H1 (cell line): ENCODE measurements at regions not wholly inside any gene's neighbourhood (a gene's known extent, or its start where the extent isn't known, plus 50 kb on each side); places are given as distances from the start of the nearest gene placed in this dataset.

Experiments used
- CTCF ChIA-PET: fragments of 300-600 bp; sonication (Branson Sonifier 250); formaldehyde crosslinking; loops from one replicate; lab custom pipeline; 2021; ENCODE audit not compliant: partially characterized antibody; lab: Charles Lee
- POLR2A ChIA-PET: fragments of 300-600 bp; sonication (Branson Sonifier 250); formaldehyde crosslinking; loops from one replicate; lab custom pipeline; 2021; ENCODE audit warnings: inconsistent platforms; ENCODE audit not compliant: partially characterized antibody; lab: Charles Lee
- DNase-seq, 2 experiments: peaks; one replicate each; pipeline versions ENCODE4 v3.0.0 to v3.0.0-alpha.2; 2010 to 2022; ENCODE audit warnings: low spot score in 2 of 2, low read depth in 1 of 2, mixed read lengths in 1 of 2
- FAIRE-seq: peaks from 2 replicates; lab custom pipeline; 2011; peaks lifted over from hg19 to GRCh38; lab: Jason Lieb, UNC
- H2AFZ ChIP-seq: 2 replicates; pipeline ENCODE4 v1.8.1; 2012; ENCODE audit warnings: low read length, inconsistent platforms
- H2AK5ac ChIP-seq: 2 replicates; pipeline ENCODE4 v1.6.1; 2013; ENCODE audit warnings: low read depth, low read length
- H2BK120ac ChIP-seq: replicated peaks from 2 replicates; pipeline ENCODE3; 2013; ENCODE audit warnings: low read depth, low read length, inconsistent platforms
- H2BK12ac ChIP-seq: 2 replicates; pipeline ENCODE4 v1.6.1; 2013; ENCODE audit warnings: low read depth, low read length
- H2BK15ac ChIP-seq: 2 replicates; pipeline ENCODE4 v1.6.1; 2013; ENCODE audit warnings: low read length
- H2BK20ac ChIP-seq: 2 replicates; pipeline ENCODE4 v1.6.1; 2013; ENCODE audit warnings: low read length
- H2BK5ac ChIP-seq: 2 replicates; pipeline ENCODE4 v1.6.1; 2013; ENCODE audit warnings: low read depth, low read length
- H3K14ac ChIP-seq: 2 replicates; pipeline ENCODE4 v1.6.1; 2013; ENCODE audit warnings: inconsistent platforms; ENCODE audit not compliant: insufficient read length
- H3K18ac ChIP-seq: 2 replicates; pipeline ENCODE4 v1.6.1; 2013; ENCODE audit warnings: low read length; ENCODE audit errors: extremely low read depth
- H3K23ac ChIP-seq: 2 replicates; pipeline ENCODE4 v1.6.1; 2013; ENCODE audit warnings: inconsistent platforms; ENCODE audit not compliant: insufficient read length
- H3K23me2 ChIP-seq: 2 replicates; pipeline ENCODE4 v1.6.1; 2013; ENCODE audit warnings: low read depth, low read length
- H3K27ac ChIP-seq: 2 replicates; pipeline ENCODE4 v1.6.1; 2011; ENCODE audit warnings: low read depth, low read length, inconsistent platforms
- H3K27me3 ChIP-seq, 4 experiments: replicated peaks in 1 of 4; 1 replicate in 1 of 4; 2 replicates in 3 of 4; pipeline versions ENCODE4 v1.6.1 to v1.8.1; 2011 to 2013; ENCODE audit warnings: low read length in 3 of 4, mild to moderate bottlenecking in 3 of 4, inconsistent platforms in 2 of 4, mixed read lengths in 2 of 4, moderate library complexity in 1 of 4; ENCODE audit not compliant: control insufficient read depth in 3 of 4, insufficient read depth in 3 of 4; ENCODE audit errors: extremely low read depth in 1 of 4
- H3K36me3 ChIP-seq, 4 experiments: 2 replicates each; pipeline versions ENCODE4 v1.6.1 to v1.8.1; 2011 to 2013; ENCODE audit warnings: mild to moderate bottlenecking in 4 of 4, low read length in 3 of 4, moderate library complexity in 2 of 4, control low read depth in 1 of 4, inconsistent platforms in 1 of 4; ENCODE audit not compliant: insufficient read depth in 4 of 4, control insufficient read depth in 2 of 4
- H3K4ac ChIP-seq: replicated peaks from 2 replicates; pipeline ENCODE3; 2013; ENCODE audit warnings: low read length, low read depth, mixed read lengths, inconsistent platforms; ENCODE audit not compliant: insufficient read length
- H3K4me1 ChIP-seq, 4 experiments: replicated peaks in 1 of 4; 1 replicate in 1 of 4; 2 replicates in 3 of 4; pipeline versions ENCODE4 v1.6.1 to v1.8.1; 2011 to 2013; ENCODE audit warnings: low read length in 3 of 4, inconsistent platforms in 2 of 4, mixed read lengths in 1 of 4; ENCODE audit not compliant: insufficient read depth in 4 of 4, control insufficient read depth in 3 of 4
- H3K4me2 ChIP-seq, 2 experiments: 2 replicates each; pipeline versions ENCODE4 v1.6.1 to v1.8.1; 2011 to 2013; ENCODE audit warnings: low read depth in 2 of 2, low read length in 2 of 2, control low read depth in 1 of 2, inconsistent platforms in 1 of 2, mild to moderate bottlenecking in 1 of 2; ENCODE audit not compliant: insufficient read depth in 1 of 2
- H3K4me3 ChIP-seq, 4 experiments: fragments of 200-600, 300-600 bp in 1 of 4; sonication (generic), shearing (Covaris generic), sonication (Bioruptor Twin) in 1 of 4; 2 replicates each; pipeline versions ENCODE4 v1.5.1 to v1.8.1; 2011 to 2016; ENCODE audit warnings: low read length in 4 of 4, low read depth in 3 of 4, control low read depth in 2 of 4, inconsistent platforms in 2 of 4, mild to moderate bottlenecking in 2 of 4, mixed read lengths in 1 of 4, moderate library complexity in 1 of 4; ENCODE audit not compliant: insufficient read depth in 2 of 4; ENCODE audit errors: extremely low read depth in 1 of 4
- H3K56ac ChIP-seq: replicated peaks from 2 replicates; pipeline ENCODE3; 2013; ENCODE audit warnings: low read depth, mild to moderate bottlenecking, mixed read lengths, low read length, inconsistent platforms; ENCODE audit not compliant: insufficient read length
- H3K79me1 ChIP-seq: 2 replicates; pipeline ENCODE4 v1.6.1; 2013; ENCODE audit warnings: low read depth, low read length, control low read depth
- H3K79me2 ChIP-seq, 2 experiments: 2 replicates each; pipeline versions ENCODE4 v1.6.1 to v1.8.1; 2012 to 2013; ENCODE audit warnings: low read length in 2 of 2, mild to moderate bottlenecking in 2 of 2, inconsistent platforms in 1 of 2; ENCODE audit not compliant: insufficient read depth in 2 of 2, control insufficient read depth in 1 of 2
- H3K9ac ChIP-seq, 4 experiments: replicated peaks in 1 of 4; 1 replicate in 1 of 4; 2 replicates in 3 of 4; pipeline versions ENCODE4 v1.6.1 to v1.8.1; 2011 to 2013; ENCODE audit warnings: low read depth in 3 of 4, low read length in 3 of 4, control low read depth in 2 of 4, mild to moderate bottlenecking in 2 of 4, moderate library complexity in 2 of 4, inconsistent platforms in 1 of 4; ENCODE audit errors: extremely low read depth in 1 of 4
- H3K9me3 ChIP-seq, 2 experiments: 2 replicates each; pipeline versions ENCODE4 v1.6.1 to v1.8.1; 2012 to 2013; ENCODE audit warnings: mild to moderate bottlenecking in 2 of 2, moderate library complexity in 2 of 2, control low read depth in 1 of 2, inconsistent platforms in 1 of 2, low read depth in 1 of 2, low read length in 1 of 2, mixed read lengths in 1 of 2; ENCODE audit not compliant: insufficient read depth in 2 of 2
- H4K20me1 ChIP-seq, 2 experiments: replicated peaks in 1 of 2; 2 replicates each; pipeline versions ENCODE3 to v1.8.1; 2011 to 2013; ENCODE audit warnings: inconsistent platforms in 2 of 2, low read length in 2 of 2, mild to moderate bottlenecking in 1 of 2; ENCODE audit not compliant: insufficient read depth in 2 of 2, control insufficient read depth in 1 of 2
- H4K5ac ChIP-seq: 2 replicates; pipeline ENCODE4 v1.6.1; 2013; ENCODE audit warnings: low read length, low read depth, mixed read lengths, inconsistent platforms; ENCODE audit not compliant: insufficient read length
- H4K8ac ChIP-seq: 2 replicates; pipeline ENCODE4 v1.8.0; 2013; ENCODE audit warnings: mild to moderate bottlenecking, moderate library complexity, low read length, inconsistent platforms; ENCODE audit not compliant: insufficient read depth; ENCODE audit errors: extremely low read depth
- H4K91ac ChIP-seq: replicated peaks from 2 replicates; pipeline ENCODE3; 2013; ENCODE audit warnings: low read length, mixed read lengths, inconsistent platforms; ENCODE audit not compliant: insufficient read length
- EGR1 ChIP-seq: IDR thresholded peaks from 2 replicates; pipeline ENCODE4 v1.6.1; 2011; ENCODE audit warnings: low read depth, low read length, borderline replicate concordance
- KDM4A ChIP-seq: IDR thresholded peaks from one replicate; pipeline ENCODE4 v1.7.1; 2012; ENCODE audit warnings: low read depth, mild to moderate bottlenecking, moderate library complexity, low read length, inconsistent platforms; ENCODE audit not compliant: severe bottlenecking
- WGBS, 2 experiments: shearing (Covaris generic) in 1 of 2; methylation state at CpG; one replicate each; pipeline versions ENCODE4 v1.1.6 to v1.1.7; 2013 to 2015; ENCODE audit warnings: low lambda C conversion rate in 2 of 2, mixed read lengths in 2 of 2, inconsistent platforms in 1 of 2, low coverage in 1 of 2, missing lambda C conversion rate in 1 of 2; ENCODE audit not compliant: insufficient replicate concordance in 2 of 2, insufficient coverage in 1 of 2, insufficient read length in 1 of 2; ENCODE audit errors: extremely low coverage in 1 of 2, missing lambda C conversion rate in 1 of 2; 5-methylcytosine and 5-hydroxymethylcytosine counted together

GRCh38 chr2:114248648-114249047 lies 193.8 kb upstream of the DPP10 start:
- Histone ChIP-seq H3K4me2 (peak overlapping the region; percentile 19 to 32; a peak in 3 of 4 replicates), H3K4me3 (no peak overlapping the region)
- no peak for TF ChIP-seq EGR1
- no peak for TF ChIP-seq KDM4A
- TF ChIP-seq, all 59 proteins: peak for 0
- H3K18ac ChIP-seq = no peak overlapping the region
- no peak overlapping the region for H3K23ac ChIP-seq
- no peaks in the 10 kb centered on the region for H3K79me2 ChIP-seq
- H4K5ac ChIP-seq = no peak overlapping the region
- H3K4me1 ChIP-seq = peaks cover 0 to 9% (median 5%) of the 10 kb centered on the region in 4 experiments; a peak in 4 of 7 replicates
- H3K23me2 ChIP-seq = no peaks in the 10 kb centered on the region
- H3K9me3 ChIP-seq = no peaks in the 10 kb centered on the region
- peak overlapping the region; percentile 60 for H2AFZ ChIP-seq
- H3K27me3 ChIP-seq = no peaks in the 10 kb centered on the region
- DNase-seq (no peak), FAIRE-seq (no peak)
- H4K8ac ChIP-seq = no peak overlapping the region
- no peak overlapping the region for H4K91ac ChIP-seq
- H3K56ac ChIP-seq = no peak overlapping the region
- no peak overlapping the region for H3K14ac ChIP-seq
- no peak overlapping the region for H3K9ac ChIP-seq
- CTCF ChIA-PET = interaction anchor here (0.7 to 1.2 kb wide), 2 partner anchors 12 to 270 kb away, joined by 3 read pairs; no protein-coding TSS in a partner anchor
- H3K4ac ChIP-seq = no peak overlapping the region
- no peak overlapping the region for H2BK120ac ChIP-seq
- POLR2A ChIA-PET = no interaction called here
- H4K20me1 ChIP-seq = no peaks in the 10 kb centered on the region
- no peaks in the 10 kb centered on the region for H3K79me1 ChIP-seq
- no peak overlapping the region for H2BK20ac ChIP-seq
- no peak overlapping the region for H2BK15ac ChIP-seq
- H2AK5ac ChIP-seq = no peak overlapping the region
- H2BK12ac ChIP-seq = no peak overlapping the region
- H2BK5ac ChIP-seq = no peak overlapping the region
- no peak overlapping the region for H3K27ac ChIP-seq
- WGBS, 2 experiments = 69% methylated on average over 3 of the region's 3 CpGs; no CpG with 5 or more reads in 1 of the 2 experiments
- no peaks in the 10 kb centered on the region for H3K36me3 ChIP-seq
